ENCODE measurements at regions not wholly inside any gene's neighbourhood (a gene's known extent, or its start where the extent isn't known, plus 50 kb on each side); places are given as distances from the start of the nearest gene placed in this dataset.

GRCh38 chr7:31171216-31171785 is 119.2 kb downstream of the ADCYAP1R1 start:
- Histone ChIP-seq H3K4me3 (no peak overlapping the region), H3K4me1 (no peaks in the 10 kb centered on the region), H3K27ac (no peak overlapping the region), H3K27me3 (replicated peaks in 1 of 7) (peaks cover 0 to 7% (median 0%) of the 10 kb centered on the region in 7 donors), H3K9me3 (no peaks in the 10 kb centered on the region), H3K36me3 (no peaks in the 10 kb centered on the region)
- DNase-seq = no peak
- intact Hi-C loops (cut with DNase I; ENCODE audit: low total_unique reads) = no loop called here
- 76 to 89% (median 86%) methylated on average over 9 of the region's 9 CpGs for WGBS, 5 donors
- TF ChIP-seq POLR2AphosphoS5 (IDR thresholded peaks at IDR 0.05) (no peak), CTCF (IDR thresholded peaks at IDR 0.05 in 8 of 11, conservative IDR thresholded peaks at IDR 0.05 in 3 of 11) (no peak), POLR2A (IDR thresholded peaks at IDR 0.05) (no peak)
